Neutrophil (primary cell): ENCODE measurements at regions not wholly inside any gene's neighbourhood (a gene's known extent, or its start where the extent isn't known, plus 50 kb on each side); places are given as distances from the start of the nearest gene placed in this dataset.

Source experiments
- H3K27ac ChIP-seq: fragments of 200-600 bp; sonication (generic); 2 replicates; pipeline ENCODE4 v1.5.1; 2016; ENCODE audit warnings: mild to moderate bottlenecking, moderate library complexity
- H3K27me3 ChIP-seq: fragments of 200-600 bp; sonication (generic); 2 replicates; pipeline ENCODE4 v1.6.0; 2016; ENCODE audit warnings: mild to moderate bottlenecking
- H3K36me3 ChIP-seq: fragments of 200-600 bp; sonication (generic); 2 replicates; pipeline ENCODE4 v1.5.1; 2017
- H3K4me1 ChIP-seq, 2 experiments: fragments of 200-600 bp in 1 of 2; sonication (generic) in 1 of 2; 1 replicate in 1 of 2; 2 replicates in 1 of 2; pipeline versions ENCODE4 v1.5.1 to v1.6.1; 2013 to 2016; ENCODE audit warnings: low read depth in 1 of 2, low read length in 1 of 2, mild to moderate bottlenecking in 1 of 2, moderate library complexity in 1 of 2; ENCODE audit not compliant: control insufficient read depth in 1 of 2, insufficient read depth in 1 of 2
- H3K4me3 ChIP-seq, 2 experiments: fragments of 200-600 bp in 1 of 2; sonication (generic) in 1 of 2; 1 replicate in 1 of 2; 2 replicates in 1 of 2; pipeline ENCODE4 v1.5.1; 2013 to 2016; ENCODE audit warnings: low read depth in 1 of 2, low read length in 1 of 2, mild to moderate bottlenecking in 1 of 2, moderate library complexity in 1 of 2
- H3K9me3 ChIP-seq: fragments of 200-600 bp; sonication (generic); 2 replicates; pipeline ENCODE4 v1.5.1; 2016
- CTCF ChIP-seq: fragments of 200-600 bp; sonication (generic); IDR thresholded peaks from 2 replicates; pipeline ENCODE4 v1.5.1; 2016; ENCODE audit warnings: antibody characterized with exemption

- Histone ChIP-seq H3K36me3 (no peaks in the 10 kb centered on the region), H3K27ac (no peak overlapping the region), H3K4me3 (no peak overlapping the region), H3K9me3 (no peaks in the 10 kb centered on the region), H3K4me1 (no peaks in the 10 kb centered on the region), H3K27me3 (no peaks in the 10 kb centered on the region)
- TF ChIP-seq CTCF: no peak
These were observed 92.6 kb downstream of the OR2K2 start for GRCh38 chr9:111237447-111237846.

DNA sequence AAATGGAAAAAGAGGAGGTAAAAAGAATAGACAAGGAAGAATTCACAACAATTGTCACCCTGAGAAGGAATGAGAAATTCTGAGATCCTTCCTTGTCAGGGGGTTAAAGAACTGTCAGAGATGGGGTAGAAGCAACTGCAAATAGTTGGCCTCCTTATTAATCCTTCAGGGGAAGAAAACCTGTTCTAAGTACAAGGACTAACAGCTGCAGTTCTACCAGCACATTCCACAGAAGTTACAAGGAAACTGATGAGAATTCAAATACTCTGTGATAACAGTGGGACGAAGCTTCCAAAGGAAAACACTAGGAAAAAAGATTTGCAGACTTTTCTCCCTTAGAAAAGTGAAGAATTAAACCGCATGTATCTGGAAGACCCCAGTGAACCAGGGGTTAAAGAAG, 93.7 kb downstream of the OR2K2 start:
- Histone ChIP-seq H3K9me3 (no peaks in the 10 kb centered on the region), H3K27me3 (no peaks in the 10 kb centered on the region), H3K27ac (no peak overlapping the region), H3K4me3 (no peak overlapping the region), H3K4me1 (no peaks in the 10 kb centered on the region), H3K36me3 (no peaks in the 10 kb centered on the region)
- no peak for TF ChIP-seq CTCF

DNA sequence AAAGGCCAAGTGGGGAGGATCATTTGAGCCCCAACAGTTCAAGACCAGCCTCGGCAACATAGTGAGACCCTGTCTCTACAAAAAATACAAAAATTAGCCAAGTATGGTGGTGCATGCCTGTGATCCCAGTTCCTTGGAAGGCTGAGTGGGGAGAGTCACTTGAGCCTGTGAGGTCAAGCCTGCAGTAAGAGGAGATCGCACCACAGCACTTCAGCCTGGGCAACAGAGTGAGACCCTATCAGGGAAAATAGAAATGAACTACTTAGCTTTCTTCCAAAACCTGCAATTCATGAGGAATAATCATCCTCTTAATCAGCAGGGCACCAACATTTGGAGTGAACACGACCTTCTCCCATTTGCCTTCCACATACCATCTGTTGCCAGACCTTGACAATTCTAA, 96.1 kb downstream of the OR2K2 start:
- no peak overlapping the region for H3K27ac ChIP-seq
- no peaks in the 10 kb centered on the region for H3K27me3 ChIP-seq

GRCh38 chr9:111232997-111233790, 96.8 kb downstream of the OR2K2 start:
- Histone ChIP-seq H3K4me1 (no peaks in the 10 kb centered on the region), H3K9me3 (no peaks in the 10 kb centered on the region), H3K4me3 (no peak overlapping the region), H3K36me3 (no peaks in the 10 kb centered on the region), H3K27ac (no peak overlapping the region), H3K27me3 (no peaks in the 10 kb centered on the region)
- TF ChIP-seq CTCF: no peak

More for the DNA sequence above, 96.1 kb downstream of the OR2K2 start:
- no peaks in the 10 kb centered on the region for H3K4me1 ChIP-seq
- H3K9me3 ChIP-seq: no peaks in the 10 kb centered on the region
- H3K36me3 ChIP-seq: no peaks in the 10 kb centered on the region
- no peak for TF ChIP-seq CTCF
- no peak overlapping the region for H3K4me3 ChIP-seq

GRCh38 chr9:111231801-111232580, 98.0 kb downstream of the OR2K2 start:
- H3K4me1 ChIP-seq: no peaks in the 10 kb centered on the region
- no peak overlapping the region for H3K4me3 ChIP-seq
- no peak overlapping the region for H3K27ac ChIP-seq
- TF ChIP-seq CTCF: no peak
- H3K9me3 ChIP-seq: no peaks in the 10 kb centered on the region
- no peaks in the 10 kb centered on the region for H3K36me3 ChIP-seq
- H3K27me3 ChIP-seq: no peaks in the 10 kb centered on the region
